GM23338 (cell line): ENCODE measurements at regions not wholly inside any gene's neighbourhood (a gene's known extent, or its start where the extent isn't known, plus 50 kb on each side); places are given as distances from the start of the nearest gene placed in this dataset.

Experiments used
- CREB1 ChIP-seq: fragments of 250-450 bp; sonication (Bioruptor Pico); IDR thresholded peaks from 2 replicates; pipeline ENCODE4 v1.5.0; 2020; ENCODE audit warnings: low read depth, mild to moderate bottlenecking, moderate library complexity
- EZH2 ChIP-seq: fragments of 200-600 bp; sonication (generic); IDR thresholded peaks from one replicate; pipeline ENCODE4 v1.8.0; 2017; ENCODE audit warnings: antibody characterized with exemption, mild to moderate bottlenecking, low read depth; ENCODE audit not compliant: unreplicated experiment
- EZH2phosphoT487 ChIP-seq: fragments of 200-600 bp; sonication (generic); IDR thresholded peaks from one replicate; pipeline ENCODE4 v1.8.1; 2018; ENCODE audit warnings: antibody characterized with exemption; ENCODE audit not compliant: unreplicated experiment
- JUNB ChIP-seq: IDR thresholded peaks from one replicate; pipeline ENCODE4 v1.6.1; 2016; ENCODE audit warnings: antibody characterized with exemption; ENCODE audit not compliant: unreplicated experiment
- NANOG ChIP-seq: IDR thresholded peaks from 2 replicates; pipeline ENCODE4 v1.6.1; 2016; ENCODE audit warnings: antibody characterized with exemption, borderline replicate concordance
- POLR2AphosphoS5 ChIP-seq: IDR thresholded peaks from 2 replicates; pipeline ENCODE4 v1.6.1; 2016; ENCODE audit warnings: antibody characterized with exemption, low read depth
- STAT1 ChIP-seq: IDR thresholded peaks from one replicate; pipeline ENCODE4 v1.6.1; 2016; ENCODE audit warnings: antibody characterized with exemption; ENCODE audit not compliant: unreplicated experiment
- ZNF114 ChIP-seq: fragments of 250-450 bp; sonication (Bioruptor Pico); IDR thresholded peaks from 2 replicates; pipeline ENCODE4 v1.5.0; 2020; ENCODE audit warnings: mild to moderate bottlenecking, moderate library complexity
- TF ChIP-seq, protein P1 (sequence below): fragments of 250-450 bp; sonication (Bioruptor Pico); IDR thresholded peaks from 2 replicates; pipeline ENCODE4 v1.5.0; 2020; ENCODE audit warnings: mild to moderate bottlenecking, moderate library complexity
- TF ChIP-seq, protein P2 (sequence below), 2 experiments: fragments of 200-600 bp in 1 of 2; sonication (generic) in 1 of 2; conservative IDR thresholded peaks; 2 replicates each; pipeline versions ENCODE4 v1.5.1 to v1.6.1; 2016 to 2017; ENCODE audit warnings: antibody characterized with exemption in 2 of 2, low read depth in 2 of 2, mild to moderate bottlenecking in 2 of 2, moderate library complexity in 1 of 2
- TF ChIP-seq, protein P3 (sequence below): IDR thresholded peaks from one replicate; pipeline ENCODE4 v1.6.1; 2018; ENCODE audit warnings: antibody characterized with exemption; ENCODE audit not compliant: unreplicated experiment

DNA sequence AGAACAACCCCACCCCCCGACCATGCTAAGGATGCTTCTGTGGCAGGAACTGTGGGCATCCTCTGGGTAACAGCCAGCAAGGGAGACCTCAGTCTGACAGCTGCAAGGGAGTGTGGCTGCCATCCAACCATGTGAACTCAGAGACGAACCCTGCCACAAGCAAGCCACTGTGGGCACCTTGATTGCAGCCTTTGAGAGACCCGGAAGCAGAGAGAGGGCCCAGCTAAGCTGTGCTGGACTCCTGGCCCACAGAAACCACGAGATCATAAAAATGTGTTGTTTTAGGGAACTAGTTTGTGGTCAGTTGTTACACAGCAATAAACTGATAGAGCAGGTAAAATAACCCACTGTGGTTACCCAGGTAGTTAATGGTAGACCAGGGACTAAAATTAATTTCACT, 414.6 kb downstream of the CDH26 start (continued):
- TF ChIP-seq, protein P1, sequence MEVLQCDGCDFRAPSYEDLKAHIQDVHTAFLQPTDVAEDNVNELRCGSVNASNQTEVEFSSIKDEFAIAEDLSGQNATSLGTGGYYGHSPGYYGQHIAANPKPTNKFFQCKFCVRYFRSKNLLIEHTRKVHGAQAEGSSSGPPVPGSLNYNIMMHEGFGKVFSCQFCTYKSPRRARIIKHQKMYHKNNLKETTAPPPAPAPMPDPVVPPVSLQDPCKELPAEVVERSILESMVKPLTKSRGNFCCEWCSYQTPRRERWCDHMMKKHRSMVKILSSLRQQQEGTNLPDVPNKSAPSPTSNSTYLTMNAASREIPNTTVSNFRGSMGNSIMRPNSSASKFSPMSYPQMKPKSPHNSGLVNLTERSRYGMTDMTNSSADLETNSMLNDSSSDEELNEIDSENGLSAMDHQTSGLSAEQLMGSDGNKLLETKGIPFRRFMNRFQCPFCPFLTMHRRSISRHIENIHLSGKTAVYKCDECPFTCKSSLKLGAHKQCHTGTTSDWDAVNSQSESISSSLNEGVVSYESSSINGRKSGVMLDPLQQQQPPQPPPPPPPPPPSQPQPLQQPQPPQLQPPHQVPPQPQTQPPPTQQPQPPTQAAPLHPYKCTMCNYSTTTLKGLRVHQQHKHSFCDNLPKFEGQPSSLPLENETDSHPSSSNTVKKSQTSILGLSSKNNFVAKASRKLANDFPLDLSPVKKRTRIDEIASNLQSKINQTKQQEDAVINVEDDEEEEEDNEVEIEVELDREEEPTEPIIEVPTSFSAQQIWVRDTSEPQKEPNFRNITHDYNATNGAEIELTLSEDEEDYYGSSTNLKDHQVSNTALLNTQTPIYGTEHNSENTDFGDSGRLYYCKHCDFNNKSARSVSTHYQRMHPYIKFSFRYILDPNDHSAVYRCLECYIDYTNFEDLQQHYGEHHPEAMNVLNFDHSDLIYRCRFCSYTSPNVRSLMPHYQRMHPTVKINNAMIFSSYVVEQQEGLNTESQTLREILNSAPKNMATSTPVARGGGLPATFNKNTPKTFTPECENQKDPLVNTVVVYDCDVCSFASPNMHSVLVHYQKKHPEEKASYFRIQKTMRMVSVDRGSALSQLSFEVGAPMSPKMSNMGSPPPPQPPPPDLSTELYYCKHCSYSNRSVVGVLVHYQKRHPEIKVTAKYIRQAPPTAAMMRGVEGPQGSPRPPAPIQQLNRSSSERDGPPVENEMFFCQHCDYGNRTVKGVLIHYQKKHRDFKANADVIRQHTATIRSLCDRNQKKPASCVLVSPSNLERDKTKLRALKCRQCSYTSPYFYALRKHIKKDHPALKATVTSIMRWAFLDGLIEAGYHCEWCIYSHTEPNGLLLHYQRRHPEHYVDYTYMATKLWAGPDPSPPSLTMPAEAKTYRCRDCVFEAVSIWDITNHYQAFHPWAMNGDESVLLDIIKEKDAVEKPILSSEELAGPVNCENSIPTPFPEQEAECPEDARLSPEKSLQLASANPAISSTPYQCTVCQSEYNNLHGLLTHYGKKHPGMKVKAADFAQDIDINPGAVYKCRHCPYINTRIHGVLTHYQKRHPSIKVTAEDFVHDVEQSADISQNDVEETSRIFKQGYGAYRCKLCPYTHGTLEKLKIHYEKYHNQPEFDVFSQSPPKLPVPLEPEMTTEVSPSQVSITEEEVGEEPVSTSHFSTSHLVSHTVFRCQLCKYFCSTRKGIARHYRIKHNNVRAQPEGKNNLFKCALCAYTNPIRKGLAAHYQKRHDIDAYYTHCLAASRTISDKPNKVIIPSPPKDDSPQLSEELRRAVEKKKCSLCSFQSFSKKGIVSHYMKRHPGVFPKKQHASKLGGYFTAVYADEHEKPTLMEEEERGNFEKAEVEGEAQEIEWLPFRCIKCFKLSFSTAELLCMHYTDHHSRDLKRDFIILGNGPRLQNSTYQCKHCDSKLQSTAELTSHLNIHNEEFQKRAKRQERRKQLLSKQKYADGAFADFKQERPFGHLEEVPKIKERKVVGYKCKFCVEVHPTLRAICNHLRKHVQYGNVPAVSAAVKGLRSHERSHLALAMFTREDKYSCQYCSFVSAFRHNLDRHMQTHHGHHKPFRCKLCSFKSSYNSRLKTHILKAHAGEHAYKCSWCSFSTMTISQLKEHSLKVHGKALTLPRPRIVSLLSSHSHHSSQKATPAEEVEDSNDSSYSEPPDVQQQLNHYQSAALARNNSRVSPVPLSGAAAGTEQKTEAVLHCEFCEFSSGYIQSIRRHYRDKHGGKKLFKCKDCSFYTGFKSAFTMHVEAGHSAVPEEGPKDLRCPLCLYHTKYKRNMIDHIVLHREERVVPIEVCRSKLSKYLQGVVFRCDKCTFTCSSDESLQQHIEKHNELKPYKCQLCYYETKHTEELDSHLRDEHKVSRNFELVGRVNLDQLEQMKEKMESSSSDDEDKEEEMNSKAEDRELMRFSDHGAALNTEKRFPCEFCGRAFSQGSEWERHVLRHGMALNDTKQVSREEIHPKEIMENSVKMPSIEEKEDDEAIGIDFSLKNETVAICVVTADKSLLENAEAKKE (CRISPR knock-in tag) = no peak
- TF ChIP-seq JUNB (no peak), NANOG (no peak), EZH2phosphoT487 (no peak), EZH2 (no peak), STAT1 (no peak), ZNF114 (no peak), CREB1 (CRISPR knock-in tag) (no peak), POLR2AphosphoS5 (no peak)
- TF ChIP-seq, protein P2, sequence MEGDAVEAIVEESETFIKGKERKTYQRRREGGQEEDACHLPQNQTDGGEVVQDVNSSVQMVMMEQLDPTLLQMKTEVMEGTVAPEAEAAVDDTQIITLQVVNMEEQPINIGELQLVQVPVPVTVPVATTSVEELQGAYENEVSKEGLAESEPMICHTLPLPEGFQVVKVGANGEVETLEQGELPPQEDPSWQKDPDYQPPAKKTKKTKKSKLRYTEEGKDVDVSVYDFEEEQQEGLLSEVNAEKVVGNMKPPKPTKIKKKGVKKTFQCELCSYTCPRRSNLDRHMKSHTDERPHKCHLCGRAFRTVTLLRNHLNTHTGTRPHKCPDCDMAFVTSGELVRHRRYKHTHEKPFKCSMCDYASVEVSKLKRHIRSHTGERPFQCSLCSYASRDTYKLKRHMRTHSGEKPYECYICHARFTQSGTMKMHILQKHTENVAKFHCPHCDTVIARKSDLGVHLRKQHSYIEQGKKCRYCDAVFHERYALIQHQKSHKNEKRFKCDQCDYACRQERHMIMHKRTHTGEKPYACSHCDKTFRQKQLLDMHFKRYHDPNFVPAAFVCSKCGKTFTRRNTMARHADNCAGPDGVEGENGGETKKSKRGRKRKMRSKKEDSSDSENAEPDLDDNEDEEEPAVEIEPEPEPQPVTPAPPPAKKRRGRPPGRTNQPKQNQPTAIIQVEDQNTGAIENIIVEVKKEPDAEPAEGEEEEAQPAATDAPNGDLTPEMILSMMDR (conservative IDR thresholded peaks at IDR 0.05; ENCODE audit: low read depth in 2 of 2) = no peak
- TF ChIP-seq, protein P3, sequence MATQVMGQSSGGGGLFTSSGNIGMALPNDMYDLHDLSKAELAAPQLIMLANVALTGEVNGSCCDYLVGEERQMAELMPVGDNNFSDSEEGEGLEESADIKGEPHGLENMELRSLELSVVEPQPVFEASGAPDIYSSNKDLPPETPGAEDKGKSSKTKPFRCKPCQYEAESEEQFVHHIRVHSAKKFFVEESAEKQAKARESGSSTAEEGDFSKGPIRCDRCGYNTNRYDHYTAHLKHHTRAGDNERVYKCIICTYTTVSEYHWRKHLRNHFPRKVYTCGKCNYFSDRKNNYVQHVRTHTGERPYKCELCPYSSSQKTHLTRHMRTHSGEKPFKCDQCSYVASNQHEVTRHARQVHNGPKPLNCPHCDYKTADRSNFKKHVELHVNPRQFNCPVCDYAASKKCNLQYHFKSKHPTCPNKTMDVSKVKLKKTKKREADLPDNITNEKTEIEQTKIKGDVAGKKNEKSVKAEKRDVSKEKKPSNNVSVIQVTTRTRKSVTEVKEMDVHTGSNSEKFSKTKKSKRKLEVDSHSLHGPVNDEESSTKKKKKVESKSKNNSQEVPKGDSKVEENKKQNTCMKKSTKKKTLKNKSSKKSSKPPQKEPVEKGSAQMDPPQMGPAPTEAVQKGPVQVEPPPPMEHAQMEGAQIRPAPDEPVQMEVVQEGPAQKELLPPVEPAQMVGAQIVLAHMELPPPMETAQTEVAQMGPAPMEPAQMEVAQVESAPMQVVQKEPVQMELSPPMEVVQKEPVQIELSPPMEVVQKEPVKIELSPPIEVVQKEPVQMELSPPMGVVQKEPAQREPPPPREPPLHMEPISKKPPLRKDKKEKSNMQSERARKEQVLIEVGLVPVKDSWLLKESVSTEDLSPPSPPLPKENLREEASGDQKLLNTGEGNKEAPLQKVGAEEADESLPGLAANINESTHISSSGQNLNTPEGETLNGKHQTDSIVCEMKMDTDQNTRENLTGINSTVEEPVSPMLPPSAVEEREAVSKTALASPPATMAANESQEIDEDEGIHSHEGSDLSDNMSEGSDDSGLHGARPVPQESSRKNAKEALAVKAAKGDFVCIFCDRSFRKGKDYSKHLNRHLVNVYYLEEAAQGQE = no peak
